Hepatocyte (in vitro differentiated cells): ENCODE measurements at regions not wholly inside any gene's neighbourhood (a gene's known extent, or its start where the extent isn't known, plus 50 kb on each side); places are given as distances from the start of the nearest gene placed in this dataset.

ENCODE experiments used
- EZH2 ChIP-seq: fragments of 200-600 bp; sonication (generic); IDR thresholded peaks from 2 replicates; pipeline ENCODE4 v1.6.1; 2016; ENCODE audit warnings: antibody characterized with exemption, mild to moderate bottlenecking, borderline replicate concordance
- EZH2phosphoT487 ChIP-seq: fragments of 200-600 bp; sonication (generic); IDR thresholded peaks from one replicate; pipeline ENCODE4 v1.6.1; 2018; ENCODE audit warnings: antibody characterized with exemption, mild to moderate bottlenecking, low read depth, moderate library complexity; ENCODE audit not compliant: unreplicated experiment, severe bottlenecking
- TF ChIP-seq, protein P1 (sequence below): fragments of 200-600 bp; sonication (generic); IDR thresholded peaks from 2 replicates; pipeline ENCODE4 v1.5.1; 2016; ENCODE audit warnings: antibody characterized with exemption, mild to moderate bottlenecking; ENCODE audit not compliant: poor library complexity

DNA sequence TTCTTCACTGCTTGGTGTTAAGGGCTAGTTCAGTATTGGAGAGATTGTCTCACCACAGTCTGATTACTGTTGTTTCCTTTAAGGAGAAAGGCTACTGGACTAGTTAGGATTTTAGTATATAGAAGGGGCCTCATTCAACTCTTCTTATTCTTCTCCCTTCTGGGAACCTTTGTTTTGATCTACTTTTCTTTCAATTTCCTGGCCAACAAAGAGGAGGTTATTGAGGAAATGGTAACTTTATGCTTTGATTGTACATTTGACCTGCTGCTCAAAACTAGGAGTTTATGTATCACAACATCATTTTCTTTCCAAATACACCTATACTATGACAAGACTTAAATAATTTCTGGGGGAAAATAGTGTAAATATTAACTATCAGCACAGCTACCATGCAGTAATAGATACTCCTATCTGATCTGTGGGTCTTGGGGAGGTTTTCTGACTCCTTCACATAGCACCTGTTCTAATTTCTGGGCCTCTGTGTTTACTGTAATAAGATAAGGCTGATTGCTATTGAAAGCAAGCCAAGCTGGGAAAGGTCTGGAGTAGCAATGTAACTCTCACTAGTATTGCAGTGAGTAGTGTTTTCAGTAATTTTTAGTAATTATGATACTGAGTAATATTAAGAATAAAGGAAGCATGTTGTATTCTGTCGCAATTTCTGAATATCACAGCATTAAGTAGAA is 395.3 kb downstream of the NUP35 start:
- TF ChIP-seq, protein P1, sequence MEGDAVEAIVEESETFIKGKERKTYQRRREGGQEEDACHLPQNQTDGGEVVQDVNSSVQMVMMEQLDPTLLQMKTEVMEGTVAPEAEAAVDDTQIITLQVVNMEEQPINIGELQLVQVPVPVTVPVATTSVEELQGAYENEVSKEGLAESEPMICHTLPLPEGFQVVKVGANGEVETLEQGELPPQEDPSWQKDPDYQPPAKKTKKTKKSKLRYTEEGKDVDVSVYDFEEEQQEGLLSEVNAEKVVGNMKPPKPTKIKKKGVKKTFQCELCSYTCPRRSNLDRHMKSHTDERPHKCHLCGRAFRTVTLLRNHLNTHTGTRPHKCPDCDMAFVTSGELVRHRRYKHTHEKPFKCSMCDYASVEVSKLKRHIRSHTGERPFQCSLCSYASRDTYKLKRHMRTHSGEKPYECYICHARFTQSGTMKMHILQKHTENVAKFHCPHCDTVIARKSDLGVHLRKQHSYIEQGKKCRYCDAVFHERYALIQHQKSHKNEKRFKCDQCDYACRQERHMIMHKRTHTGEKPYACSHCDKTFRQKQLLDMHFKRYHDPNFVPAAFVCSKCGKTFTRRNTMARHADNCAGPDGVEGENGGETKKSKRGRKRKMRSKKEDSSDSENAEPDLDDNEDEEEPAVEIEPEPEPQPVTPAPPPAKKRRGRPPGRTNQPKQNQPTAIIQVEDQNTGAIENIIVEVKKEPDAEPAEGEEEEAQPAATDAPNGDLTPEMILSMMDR, result no peak
- TF ChIP-seq EZH2phosphoT487 (no peak), EZH2 (no peak)
